NT2/D1 (cell line): ENCODE measurements at regions not wholly inside any gene's neighbourhood (a gene's known extent, or its start where the extent isn't known, plus 50 kb on each side); places are given as distances from the start of the nearest gene placed in this dataset.

Experiments used
- DNase-seq: peaks from one replicate; pipeline ENCODE4 v3.0.0-alpha.2; 2011; ENCODE audit warnings: low read depth, low spot score
- H3K27me3 ChIP-seq: 2 replicates; pipeline ENCODE4 v1.6.0; 2011; ENCODE audit warnings: mild to moderate bottlenecking; ENCODE audit not compliant: insufficient read length, insufficient read depth
- H3K36me3 ChIP-seq: 2 replicates; pipeline ENCODE4 v1.6.1; 2011; ENCODE audit warnings: mild to moderate bottlenecking, low read length, mixed read lengths; ENCODE audit not compliant: insufficient read depth, insufficient read length
- H3K4me1 ChIP-seq: 2 replicates; pipeline ENCODE4 v1.5.1; 2011; ENCODE audit not compliant: insufficient read depth, insufficient read length
- H3K4me3 ChIP-seq: 2 replicates; pipeline ENCODE4 v1.5.1; 2011; ENCODE audit warnings: low read depth; ENCODE audit not compliant: insufficient read length
- H3K9ac ChIP-seq: 2 replicates; pipeline ENCODE4 v1.6.0; 2011; ENCODE audit warnings: low read depth; ENCODE audit not compliant: insufficient read length
- H3K9me3 ChIP-seq: 2 replicates; pipeline ENCODE4 v1.5.1; 2011; ENCODE audit warnings: mild to moderate bottlenecking, low read length; ENCODE audit not compliant: insufficient read depth
- SUZ12 ChIP-seq: IDR thresholded peaks from 2 replicates; pipeline ENCODE4 v1.6.1; 2011; ENCODE audit not compliant: insufficient read length, insufficient read depth; ENCODE audit errors: extremely low read depth
- YY1 ChIP-seq: IDR thresholded peaks from 2 replicates; pipeline ENCODE4 v1.6.1; 2011; ENCODE audit not compliant: insufficient read length, insufficient read depth
- ZNF274 ChIP-seq: IDR thresholded peaks from 2 replicates; pipeline ENCODE4 v1.6.1; 2011; ENCODE audit warnings: mild to moderate bottlenecking, low read depth, low read length

DNA sequence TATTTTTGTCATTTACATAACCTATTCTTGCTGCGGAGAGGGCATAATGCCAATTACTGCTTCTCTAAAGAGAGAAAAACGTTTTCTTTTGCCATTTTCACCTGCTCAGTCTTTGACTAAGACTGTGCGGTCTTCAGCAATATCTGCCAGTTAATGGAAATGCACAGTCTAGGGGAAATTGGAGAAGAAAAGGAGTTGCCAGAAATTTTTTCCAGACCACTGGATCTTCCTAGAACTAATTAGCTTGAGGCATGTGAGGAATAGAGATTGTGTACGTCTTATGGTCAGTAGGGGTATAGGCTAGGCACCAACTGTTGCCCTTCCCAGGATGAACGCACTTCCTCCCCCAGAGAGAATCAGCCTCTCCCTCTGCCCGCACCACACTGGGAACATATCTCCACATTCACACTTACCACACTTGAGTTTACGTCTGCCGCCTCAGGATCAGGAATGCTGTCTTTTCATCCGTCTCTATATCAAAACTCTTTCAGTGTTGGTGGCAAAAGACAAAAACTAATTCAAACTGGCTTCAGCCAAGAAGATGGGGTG lies 67.9 kb upstream of the E2F3 start:
- H3K4me3 ChIP-seq, result no peak overlapping the region
- H3K9ac ChIP-seq, result no peak overlapping the region
- DNase-seq, result no peak
- no peaks in the 10 kb centered on the region for H3K27me3 ChIP-seq
- H3K36me3 ChIP-seq, result no peaks in the 10 kb centered on the region
- H3K4me1 ChIP-seq, result no peaks in the 10 kb centered on the region
- no peaks in the 10 kb centered on the region for H3K9me3 ChIP-seq
- TF ChIP-seq SUZ12, result no peak
- no peak for TF ChIP-seq YY1
- no peak for TF ChIP-seq ZNF274

- DNase-seq, result no peak
- Histone ChIP-seq H3K4me1 (no peaks in the 10 kb centered on the region), H3K9ac (no peak overlapping the region), H3K4me3 (no peak overlapping the region), H3K27me3 (no peaks in the 10 kb centered on the region), H3K9me3 (no peaks in the 10 kb centered on the region), H3K36me3 (no peaks in the 10 kb centered on the region)
- TF ChIP-seq YY1, result no peak
- no peak for TF ChIP-seq SUZ12
- TF ChIP-seq ZNF274, result no peak
Measured at GRCh38 chr6:20334334-20334733, 67.3 kb upstream of the E2F3 start.

DNA sequence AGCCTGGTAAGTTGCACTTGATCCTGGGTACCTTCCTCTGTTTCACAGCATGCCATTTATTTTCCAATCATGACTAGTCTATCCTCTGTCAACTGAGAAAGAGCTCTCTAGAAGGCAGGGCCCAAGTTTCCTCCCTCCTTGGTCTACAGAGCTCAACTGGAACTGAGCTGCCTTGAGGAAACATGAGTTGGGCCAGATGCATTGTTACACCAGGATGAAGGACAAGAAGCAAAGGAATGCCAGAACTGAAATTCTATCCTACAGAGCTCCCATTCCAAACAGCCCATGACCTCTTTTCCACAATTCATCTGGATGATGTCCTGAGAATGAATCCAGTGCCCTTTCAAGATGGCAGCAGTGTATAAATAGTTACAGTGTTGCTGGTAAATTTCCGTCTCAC lies 66.7 kb upstream of the E2F3 start:
- DNase-seq, result no peak
- no peak overlapping the region for H3K9ac ChIP-seq
- H3K27me3 ChIP-seq, result no peaks in the 10 kb centered on the region
- TF ChIP-seq SUZ12, result no peak
- TF ChIP-seq ZNF274, result no peak
- no peak for TF ChIP-seq YY1
- no peaks in the 10 kb centered on the region for H3K36me3 ChIP-seq
- H3K4me1 ChIP-seq, result no peaks in the 10 kb centered on the region
- no peak overlapping the region for H3K4me3 ChIP-seq
- no peaks in the 10 kb centered on the region for H3K9me3 ChIP-seq

DNA sequence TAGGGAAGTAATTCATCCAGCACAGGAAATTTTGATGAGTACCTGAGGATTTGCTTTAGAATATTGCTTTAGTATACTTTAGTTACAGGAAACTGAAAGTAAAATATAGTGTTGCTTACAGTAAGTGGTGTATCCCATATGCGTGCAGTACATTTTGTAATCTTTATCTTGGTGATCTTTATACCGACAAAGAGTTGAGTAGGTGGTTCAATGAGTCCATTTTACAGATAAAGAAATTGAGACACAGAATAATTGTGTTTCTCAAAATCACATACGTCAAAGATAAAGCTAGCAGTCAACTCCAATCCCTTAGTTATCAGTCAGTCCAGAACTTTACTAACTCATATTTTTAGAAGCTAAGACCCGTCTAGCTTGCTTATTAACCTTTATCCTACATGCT lies 65.8 kb upstream of the E2F3 start:
- Histone ChIP-seq H3K9me3 (no peaks in the 10 kb centered on the region), H3K4me3 (no peak overlapping the region), H3K36me3 (no peaks in the 10 kb centered on the region), H3K4me1 (no peaks in the 10 kb centered on the region), H3K27me3 (no peaks in the 10 kb centered on the region), H3K9ac (no peak overlapping the region)
- DNase-seq, result no peak
- TF ChIP-seq SUZ12 (no peak), YY1 (no peak), ZNF274 (no peak)

- Histone ChIP-seq H3K4me3 (no peak overlapping the region), H3K9ac (no peak overlapping the region), H3K27me3 (no peaks in the 10 kb centered on the region), H3K4me1 (no peaks in the 10 kb centered on the region), H3K9me3 (no peaks in the 10 kb centered on the region), H3K36me3 (no peaks in the 10 kb centered on the region)
- DNase-seq, result no peak
- TF ChIP-seq ZNF274 (no peak), SUZ12 (no peak), YY1 (no peak)
Measured at GRCh38 chr6:20338156-20338555, 63.5 kb upstream of the E2F3 start.

DNA sequence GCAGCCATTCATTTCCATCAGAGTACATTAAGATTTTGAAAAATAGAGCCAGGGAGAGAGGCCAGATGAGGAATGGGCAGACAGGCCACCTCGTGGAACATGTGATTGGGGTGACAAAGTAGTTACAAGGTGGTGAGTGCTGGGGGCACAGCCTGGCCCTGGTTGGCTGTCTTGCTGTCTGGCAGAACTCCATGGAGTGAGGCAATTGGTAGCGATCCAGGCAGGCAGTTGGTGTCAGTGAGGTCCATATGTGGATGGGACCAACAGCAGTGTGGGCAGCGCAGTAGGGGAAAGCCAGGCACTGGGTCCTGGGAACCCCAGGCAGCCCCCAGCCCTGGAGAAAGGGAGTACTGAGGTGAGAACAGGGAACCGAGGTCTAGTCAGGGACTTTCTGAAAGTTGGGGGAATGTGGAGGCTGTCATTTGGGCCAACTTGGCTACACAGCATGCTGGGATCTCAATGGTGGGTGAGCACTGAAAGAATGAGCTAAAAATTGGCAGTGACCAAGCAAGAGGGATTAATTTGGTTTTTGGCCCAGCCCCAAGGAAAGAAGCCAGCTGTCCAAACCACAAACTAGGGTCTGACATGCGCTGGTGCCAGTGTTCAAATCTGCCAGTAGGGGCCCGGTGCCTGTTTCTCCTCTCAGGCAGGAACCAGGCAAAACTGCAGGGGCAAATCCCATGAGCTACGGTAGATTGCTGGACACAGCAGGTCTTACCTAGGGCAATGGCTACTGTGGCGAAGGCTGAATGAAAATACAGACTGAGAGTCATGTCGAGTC lies 61.4 kb upstream of the E2F3 start:
- no peak for DNase-seq
- Histone ChIP-seq H3K4me1 (no peaks in the 10 kb centered on the region), H3K4me3 (no peak overlapping the region), H3K9ac (no peak overlapping the region), H3K27me3 (no peaks in the 10 kb centered on the region), H3K9me3 (no peaks in the 10 kb centered on the region), H3K36me3 (no peaks in the 10 kb centered on the region)
- no peak for TF ChIP-seq ZNF274
- no peak for TF ChIP-seq YY1
- no peak for TF ChIP-seq SUZ12

DNA sequence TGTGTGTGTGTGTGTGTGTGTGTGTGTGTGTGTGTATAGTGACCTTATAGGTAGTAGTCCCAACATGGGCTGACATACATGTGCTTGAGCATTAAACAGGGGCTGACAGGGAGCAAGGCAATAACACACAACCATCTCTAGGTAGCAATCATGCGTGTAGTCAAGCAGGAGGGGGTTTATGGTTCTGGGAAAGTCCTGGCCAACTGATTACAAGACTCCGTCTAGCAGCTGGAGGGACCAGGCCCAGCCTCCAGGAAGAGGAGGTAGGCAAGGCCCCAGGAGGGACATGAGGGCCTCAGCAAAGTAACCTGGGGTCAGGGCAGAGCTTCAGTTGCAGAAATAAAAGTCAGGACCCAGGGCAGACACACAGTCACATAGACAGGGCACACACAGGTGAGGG lies 60.6 kb upstream of the E2F3 start:
- H3K27me3 ChIP-seq, result no peaks in the 10 kb centered on the region
- TF ChIP-seq ZNF274, result no peak
- no peak for TF ChIP-seq SUZ12
- TF ChIP-seq YY1, result no peak
- H3K4me1 ChIP-seq, result no peaks in the 10 kb centered on the region
- H3K4me3 ChIP-seq, result no peak overlapping the region
- no peaks in the 10 kb centered on the region for H3K36me3 ChIP-seq
- H3K9me3 ChIP-seq, result no peaks in the 10 kb centered on the region
- no peak overlapping the region for H3K9ac ChIP-seq
- no peak for DNase-seq
